Body of pancreas (tissue), 4 donors: ENCODE measurements at regions not wholly inside any gene's neighbourhood (a gene's known extent, or its start where the extent isn't known, plus 50 kb on each side); places are given as distances from the start of the nearest gene placed in this dataset.

ENCODE experiments used
- POLR2A ChIP-seq, 3 donors: fragments of 450-650 bp; IDR thresholded peaks; one replicate each; pipeline ENCODE4 v1.6.1; 2016; ENCODE audit warnings: antibody characterized with exemption in 3 of 3, mild to moderate bottlenecking in 2 of 3
- TF ChIP-seq, protein P1 (sequence below), 7 experiments: fragments of 450-650 bp in 4 of 7; fragments of 200-600 bp in 3 of 7; sonication (generic) in 3 of 7; IDR thresholded peaks; one replicate each; pipeline ENCODE4 v1.5.1; 2016 to 2019; ENCODE audit warnings: antibody characterized with exemption in 7 of 7

GRCh38 chr2:120464448-120464931, 118.6 kb downstream of the INHBB start:
- no peak for TF ChIP-seq POLR2A (IDR thresholded peaks at IDR 0.05)
- TF ChIP-seq, protein P1, sequence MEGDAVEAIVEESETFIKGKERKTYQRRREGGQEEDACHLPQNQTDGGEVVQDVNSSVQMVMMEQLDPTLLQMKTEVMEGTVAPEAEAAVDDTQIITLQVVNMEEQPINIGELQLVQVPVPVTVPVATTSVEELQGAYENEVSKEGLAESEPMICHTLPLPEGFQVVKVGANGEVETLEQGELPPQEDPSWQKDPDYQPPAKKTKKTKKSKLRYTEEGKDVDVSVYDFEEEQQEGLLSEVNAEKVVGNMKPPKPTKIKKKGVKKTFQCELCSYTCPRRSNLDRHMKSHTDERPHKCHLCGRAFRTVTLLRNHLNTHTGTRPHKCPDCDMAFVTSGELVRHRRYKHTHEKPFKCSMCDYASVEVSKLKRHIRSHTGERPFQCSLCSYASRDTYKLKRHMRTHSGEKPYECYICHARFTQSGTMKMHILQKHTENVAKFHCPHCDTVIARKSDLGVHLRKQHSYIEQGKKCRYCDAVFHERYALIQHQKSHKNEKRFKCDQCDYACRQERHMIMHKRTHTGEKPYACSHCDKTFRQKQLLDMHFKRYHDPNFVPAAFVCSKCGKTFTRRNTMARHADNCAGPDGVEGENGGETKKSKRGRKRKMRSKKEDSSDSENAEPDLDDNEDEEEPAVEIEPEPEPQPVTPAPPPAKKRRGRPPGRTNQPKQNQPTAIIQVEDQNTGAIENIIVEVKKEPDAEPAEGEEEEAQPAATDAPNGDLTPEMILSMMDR (IDR thresholded peaks at IDR 0.05), result no peak
